Mesothelial cell of epicardium (in vitro differentiated cells): ENCODE measurements at regions not wholly inside any gene's neighbourhood (a gene's known extent, or its start where the extent isn't known, plus 50 kb on each side); places are given as distances from the start of the nearest gene placed in this dataset.

Experiments
- DNase-seq, 2 experiments: peaks; one replicate each; pipeline ENCODE4 v3.0.0; 2021; ENCODE audit warnings: low spot score in 2 of 2; ENCODE audit not compliant: unreplicated experiment in 2 of 2
- H3K27ac Mint-ChIP-seq: 2 replicates; pipeline ENCODE4 v1.8.0; 2021; ENCODE audit warnings: mixed read lengths
- H3K27me3 Mint-ChIP-seq: 2 replicates; pipeline ENCODE4 v1.8.0; 2021; ENCODE audit warnings: low read depth, mixed read lengths
- H3K36me3 Mint-ChIP-seq: 2 replicates; pipeline ENCODE4 v1.8.0; 2021; ENCODE audit warnings: mixed read lengths
- H3K4me1 Mint-ChIP-seq: 2 replicates; pipeline ENCODE4 v1.8.0; 2021; ENCODE audit warnings: mixed read lengths
- H3K4me3 Mint-ChIP-seq: 2 replicates; pipeline ENCODE4 v1.8.0; 2021; ENCODE audit warnings: mild to moderate bottlenecking, moderate library complexity, mixed read lengths
- H3K9me3 Mint-ChIP-seq: 2 replicates; pipeline ENCODE4 v1.8.0; 2021; ENCODE audit warnings: mixed read lengths
- CTCF ChIP-seq: fragments of 200-600 bp; sonication (generic); IDR thresholded peaks from one replicate; pipeline ENCODE4 v1.5.0; 2021; ENCODE audit warnings: antibody characterized with exemption; ENCODE audit not compliant: unreplicated experiment

DNA sequence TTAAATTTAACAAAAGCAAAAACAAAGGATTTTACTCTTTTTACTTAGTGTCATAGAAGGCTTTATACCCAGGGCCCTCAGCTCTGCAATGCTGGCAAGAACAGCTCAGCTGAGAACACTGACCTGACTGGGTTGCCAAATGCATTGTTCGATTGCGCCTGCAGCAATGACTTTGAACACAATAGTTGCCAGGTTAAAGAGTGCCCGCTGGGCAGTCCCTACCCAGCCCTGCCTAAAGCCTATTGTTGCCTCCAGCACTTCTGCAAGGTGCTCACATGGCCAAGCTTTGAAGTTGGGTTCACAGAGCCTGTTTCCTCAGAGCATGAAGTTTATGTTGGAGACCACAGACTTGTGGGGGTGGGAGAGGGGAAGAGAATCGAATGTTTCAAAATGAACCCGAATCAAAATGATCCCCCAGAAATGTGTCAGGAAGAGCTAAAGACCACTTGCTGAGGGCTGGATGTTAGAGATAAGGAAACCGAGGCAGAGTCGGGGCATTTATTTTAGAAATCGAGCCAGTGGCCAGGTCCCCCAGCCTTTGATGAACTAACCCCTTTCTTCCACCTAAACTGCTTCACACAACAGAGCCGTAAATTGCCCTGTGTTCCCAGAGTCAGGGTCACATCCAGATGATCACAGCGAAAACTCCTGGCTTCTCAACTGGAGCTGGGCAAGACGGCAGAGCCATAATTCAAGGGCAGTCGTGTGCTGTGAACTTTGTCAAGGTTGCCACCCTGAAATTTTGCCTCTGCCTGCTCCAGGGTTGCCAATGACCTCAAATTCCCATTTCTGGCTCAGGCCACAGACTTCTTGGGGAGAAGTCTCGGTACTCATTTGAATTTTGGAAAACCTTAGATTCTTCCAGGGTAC lies 55.0 kb downstream of the FOXA2 start:
- Mint-ChIP-seq H3K27ac (no peak overlapping the region), H3K4me3 (no peak overlapping the region), H3K9me3 (no peaks in the 10 kb centered on the region), H3K36me3 (no peaks in the 10 kb centered on the region), H3K4me1 (no peaks in the 10 kb centered on the region), H3K27me3 (peaks cover 43% of the 10 kb centered on the region)
- no peak for DNase-seq
- TF ChIP-seq CTCF: no peak

DNA sequence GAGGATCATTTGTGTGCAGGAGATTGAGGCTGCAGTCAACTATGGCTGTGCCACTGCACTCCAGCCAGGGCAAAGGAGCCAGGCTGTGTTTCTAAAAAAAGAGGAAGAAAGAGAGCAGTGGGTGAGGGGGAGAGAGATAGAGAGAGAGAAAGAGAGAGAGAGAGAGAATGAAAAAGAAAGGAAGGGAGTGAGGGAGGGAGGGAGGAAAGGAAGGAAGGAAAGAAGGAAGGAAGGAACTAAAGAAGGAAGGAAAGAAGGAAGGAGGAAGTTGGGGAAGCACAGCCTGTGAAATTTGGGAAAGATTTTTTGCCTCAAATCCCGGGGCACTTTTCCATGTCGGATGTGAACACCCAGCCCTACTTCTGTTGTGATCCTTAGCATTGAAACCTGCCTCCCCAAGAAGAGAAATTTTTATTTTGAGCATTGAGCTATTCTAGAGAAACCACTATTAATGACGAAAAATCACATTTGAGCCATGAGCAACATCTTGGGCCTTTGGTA lies 57.8 kb downstream of the FOXA2 start:
- H3K36me3 Mint-ChIP-seq: no peaks in the 10 kb centered on the region
- DNase-seq: no peak
- no peak for TF ChIP-seq CTCF
- H3K27ac Mint-ChIP-seq: no peak overlapping the region
- no peaks in the 10 kb centered on the region for H3K4me1 Mint-ChIP-seq
- H3K27me3 Mint-ChIP-seq: peaks cover 45% of the 10 kb centered on the region
- H3K4me3 Mint-ChIP-seq: no peak overlapping the region
- no peaks in the 10 kb centered on the region for H3K9me3 Mint-ChIP-seq

- H3K4me3 Mint-ChIP-seq: no peak overlapping the region
Observed at GRCh38 chr20:22525821-22526220, 58.6 kb downstream of the FOXA2 start.

GRCh38 chr20:22525069-22525820 lies 59.1 kb downstream of the FOXA2 start:
- Mint-ChIP-seq H3K9me3 (no peaks in the 10 kb centered on the region), H3K27me3 (peaks cover 40% of the 10 kb centered on the region), H3K4me3 (no peak overlapping the region), H3K27ac (no peak overlapping the region), H3K36me3 (no peaks in the 10 kb centered on the region), H3K4me1 (no peaks in the 10 kb centered on the region)
- TF ChIP-seq CTCF: no peak
- DNase-seq: no peak

More at GRCh38 chr20:22525821-22526220, 58.6 kb downstream of the FOXA2 start:
- no peak for TF ChIP-seq CTCF
- Mint-ChIP-seq H3K27ac (no peak overlapping the region), H3K9me3 (no peaks in the 10 kb centered on the region), H3K4me1 (no peaks in the 10 kb centered on the region), H3K36me3 (no peaks in the 10 kb centered on the region), H3K27me3 (peaks cover 40% of the 10 kb centered on the region)
- DNase-seq: no peak

GRCh38 chr20:22524393-22525015 lies 59.9 kb downstream of the FOXA2 start:
- H3K4me1 Mint-ChIP-seq: no peaks in the 10 kb centered on the region
- H3K27ac Mint-ChIP-seq: no peak overlapping the region
- peaks cover 35% of the 10 kb centered on the region for H3K27me3 Mint-ChIP-seq
- no peaks in the 10 kb centered on the region for H3K36me3 Mint-ChIP-seq
- no peak overlapping the region for H3K4me3 Mint-ChIP-seq
- no peak for DNase-seq
- TF ChIP-seq CTCF: no peak
- H3K9me3 Mint-ChIP-seq: no peaks in the 10 kb centered on the region
